ENCODE measurements at regions not wholly inside any gene's neighbourhood (a gene's known extent, or its start where the extent isn't known, plus 50 kb on each side); places are given as distances from the start of the nearest gene placed in this dataset.

DNA sequence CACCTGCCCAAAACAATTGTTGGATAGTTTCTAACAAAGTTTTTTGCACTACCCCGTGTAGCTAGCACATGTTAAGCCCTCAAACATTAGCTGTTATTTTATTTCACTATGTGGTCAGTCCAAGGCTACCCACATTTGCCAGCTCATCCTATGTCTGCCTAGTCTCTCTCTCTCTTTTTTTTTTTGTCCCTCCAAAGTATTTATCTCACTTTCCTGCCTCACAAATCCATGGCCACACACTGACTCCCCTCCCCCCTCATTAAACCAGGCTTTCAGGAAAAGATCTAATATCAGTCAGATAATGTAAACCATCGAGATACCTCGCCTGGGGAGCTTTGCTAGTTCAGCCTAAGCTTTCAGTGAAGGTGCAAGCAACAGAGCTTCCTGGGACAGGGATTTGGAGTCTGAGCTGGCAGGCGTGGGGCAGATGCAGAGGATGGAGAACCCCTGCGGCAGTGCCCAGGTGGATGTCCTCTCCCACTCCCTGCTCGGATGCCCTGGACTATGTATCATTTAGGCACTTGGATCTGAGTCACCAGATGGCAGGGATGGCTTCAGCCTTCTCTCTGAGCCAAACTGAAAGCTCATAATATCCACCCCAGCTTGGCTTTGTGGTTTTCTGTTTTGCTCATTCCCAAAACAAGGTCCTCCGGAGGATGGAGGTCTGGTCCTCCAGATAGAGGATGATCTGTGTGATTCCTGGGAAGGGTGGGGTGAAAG is 73.7 kb upstream of the FOXF1 start:
- DNase-seq (ENCODE audit: low spot score): no peak
- no peak for TF ChIP-seq CTCF (IDR thresholded peaks at IDR 0.05; ENCODE audit: extremely low read depth, insufficient read depth, missing control alignments)
- in situ Hi-C loops (cut with MboI; ENCODE audit: low pct_unique_long_range_greater_than_20kb, low sequenced_read_pairs, unreplicated experiment): no loop called here

DNA sequence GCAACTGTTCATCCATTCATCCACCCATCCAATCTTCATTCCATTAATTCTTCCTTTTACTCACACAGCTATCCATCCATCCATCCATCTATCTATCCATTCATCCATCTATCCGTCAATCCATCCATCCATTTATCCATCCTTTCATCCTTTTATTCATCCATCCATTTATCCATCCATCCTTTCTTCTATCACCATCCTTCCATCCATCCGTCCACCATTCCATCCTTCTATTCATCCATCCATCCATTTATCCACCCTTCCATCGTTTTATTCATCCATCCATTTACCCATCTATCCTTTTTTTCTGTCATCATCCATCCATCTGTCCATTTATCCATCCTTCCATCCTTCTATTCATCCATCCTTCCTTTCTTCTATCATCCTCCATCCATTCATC is 73.0 kb upstream of the FOXF1 start:
- in situ Hi-C loops (cut with MboI; ENCODE audit: low pct_unique_long_range_greater_than_20kb, low sequenced_read_pairs, unreplicated experiment): no loop called here
- TF ChIP-seq CTCF (IDR thresholded peaks at IDR 0.05; ENCODE audit: extremely low read depth, insufficient read depth, missing control alignments): no peak
- no peak for DNase-seq (ENCODE audit: low spot score)

- in situ Hi-C loops (cut with MboI; ENCODE audit: low pct_unique_long_range_greater_than_20kb, low sequenced_read_pairs, unreplicated experiment): no loop called here
- TF ChIP-seq CTCF (IDR thresholded peaks at IDR 0.05; ENCODE audit: extremely low read depth, insufficient read depth, missing control alignments): no peak
- DNase-seq (ENCODE audit: low spot score): no peak
These were observed 67.6 kb upstream of the FOXF1 start for GRCh38 chr16:86442703-86443102.

DNA sequence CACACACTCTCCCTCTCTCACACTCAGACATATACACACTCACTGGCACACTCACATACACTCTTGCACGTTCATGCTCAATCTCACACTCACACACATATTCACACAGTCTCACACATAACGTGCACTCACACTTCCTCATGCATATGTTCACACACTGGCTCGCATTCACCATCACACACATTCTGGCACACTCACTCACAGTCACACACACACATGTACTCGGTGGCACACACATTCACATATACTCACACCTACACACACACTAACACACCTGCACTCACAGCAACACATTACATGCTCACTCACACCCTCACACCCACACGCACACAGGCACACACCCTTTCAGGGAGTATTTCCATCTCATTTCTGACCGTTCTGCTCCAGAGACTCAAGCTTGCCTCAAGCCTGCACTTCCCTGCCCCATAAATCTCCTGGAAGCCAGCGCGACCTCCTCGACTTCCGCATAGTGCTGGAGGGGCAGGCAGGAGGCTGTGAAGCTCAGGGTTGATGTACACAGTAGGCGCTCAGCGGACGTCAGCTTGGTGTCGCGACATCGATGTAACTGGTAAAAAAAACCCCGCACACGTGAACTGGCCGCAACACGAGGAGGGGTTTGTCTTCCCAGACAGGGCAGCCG is 66.7 kb upstream of the FOXF1 start:
- in situ Hi-C loops (cut with MboI; ENCODE audit: low pct_unique_long_range_greater_than_20kb, low sequenced_read_pairs, unreplicated experiment): no loop called here
- no peak for DNase-seq (ENCODE audit: low spot score)
- TF ChIP-seq CTCF (IDR thresholded peaks at IDR 0.05; ENCODE audit: extremely low read depth, insufficient read depth, missing control alignments): no peak

DNA sequence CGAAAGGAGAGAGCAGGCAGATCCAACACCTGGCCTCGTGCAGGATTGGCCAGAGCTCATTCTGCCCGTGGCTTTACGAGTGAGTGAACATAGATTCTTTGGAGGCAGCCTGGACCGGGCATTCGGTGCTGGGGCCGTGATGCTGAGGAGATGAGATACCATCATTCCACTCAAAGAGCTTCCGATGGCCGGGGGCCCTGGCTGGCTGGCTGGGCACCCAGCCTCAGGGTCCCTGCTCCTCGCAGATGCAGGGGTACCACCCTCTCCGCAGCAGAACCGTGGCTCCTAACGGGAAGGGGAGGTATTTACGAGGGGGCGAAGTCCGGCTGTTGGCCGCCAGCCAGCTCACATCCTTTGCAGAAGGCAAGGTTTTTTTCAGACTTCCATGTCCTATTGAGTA is 66.1 kb upstream of the FOXF1 start:
- TF ChIP-seq CTCF (IDR thresholded peaks at IDR 0.05; ENCODE audit: extremely low read depth, insufficient read depth, missing control alignments): no peak
- no peak for DNase-seq (ENCODE audit: low spot score)
- in situ Hi-C loops (cut with MboI; ENCODE audit: low pct_unique_long_range_greater_than_20kb, low sequenced_read_pairs, unreplicated experiment): no loop called here

DNA sequence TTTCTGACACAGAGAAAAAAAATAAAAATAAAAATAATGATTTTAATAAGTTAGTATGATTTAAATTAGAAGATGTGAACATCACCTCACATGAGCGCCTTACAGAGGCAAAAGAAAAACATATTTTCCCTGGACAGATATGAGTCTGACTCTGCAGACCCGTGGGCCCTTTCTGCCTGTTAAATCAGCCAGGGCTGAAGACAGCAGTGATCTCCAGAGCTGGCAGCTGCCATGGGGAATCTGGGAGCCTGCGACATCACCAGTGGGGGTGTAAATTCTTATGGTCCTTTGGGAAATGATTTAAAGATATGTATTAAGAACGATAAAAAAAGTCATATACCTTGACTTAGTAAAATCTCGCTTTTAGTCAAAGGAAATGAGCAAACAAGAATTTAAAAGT is 65.7 kb upstream of the FOXF1 start:
- DNase-seq (ENCODE audit: low spot score): no peak
- in situ Hi-C loops (cut with MboI; ENCODE audit: low pct_unique_long_range_greater_than_20kb, low sequenced_read_pairs, unreplicated experiment): no loop called here
- TF ChIP-seq CTCF (IDR thresholded peaks at IDR 0.05; ENCODE audit: extremely low read depth, insufficient read depth, missing control alignments): no peak

All from GM13977 (cell line).